GM19455 (cell line): ENCODE measurements at regions not wholly inside any gene's neighbourhood (a gene's known extent, or its start where the extent isn't known, plus 50 kb on each side); places are given as distances from the start of the nearest gene placed in this dataset.

Source experiments
- ATAC-seq: cut with Tn5 transposase; IDR thresholded peaks from one replicate; pipeline ENCODE4 v1.9.1; 2021; ENCODE audit not compliant: unreplicated experiment

DNA sequence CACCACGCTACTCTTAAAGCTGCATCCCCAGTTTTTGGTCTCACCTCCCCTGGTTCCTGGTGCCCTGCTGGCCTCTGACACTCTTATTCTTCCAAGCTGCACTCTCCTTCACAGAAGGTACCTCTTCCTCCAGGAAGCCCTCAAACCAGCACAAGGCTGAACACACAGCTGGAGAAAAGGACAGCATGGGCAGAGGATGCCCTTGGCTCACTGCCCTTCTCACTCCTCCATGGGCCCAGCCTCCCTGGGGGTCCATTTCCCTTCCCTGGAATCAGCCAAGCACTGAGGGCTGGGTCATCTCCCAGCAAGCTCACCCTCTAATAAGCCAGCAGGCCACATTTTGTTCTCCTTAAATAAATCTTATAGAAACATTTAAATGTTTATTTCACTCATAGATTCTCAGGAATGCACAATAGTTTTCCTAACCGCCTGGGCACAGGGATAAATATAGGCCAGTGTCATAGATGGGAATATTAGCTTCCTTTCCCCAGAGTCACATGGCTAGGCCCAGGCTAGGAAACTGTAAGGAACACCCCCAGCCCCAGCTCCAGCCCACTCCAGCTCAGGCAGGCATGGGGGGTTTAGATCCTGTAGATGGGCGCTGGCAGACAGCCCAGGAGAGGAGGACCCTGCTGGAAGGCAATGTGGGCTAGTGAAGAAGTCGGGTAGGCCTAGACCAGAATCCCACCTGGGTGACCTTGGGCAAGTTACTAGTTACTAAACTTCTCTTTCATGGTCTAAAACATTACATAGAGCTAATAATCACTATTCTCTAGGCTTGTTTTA, 51.5 kb downstream of the IRAG1 start:
- no peak for ATAC-seq

DNA sequence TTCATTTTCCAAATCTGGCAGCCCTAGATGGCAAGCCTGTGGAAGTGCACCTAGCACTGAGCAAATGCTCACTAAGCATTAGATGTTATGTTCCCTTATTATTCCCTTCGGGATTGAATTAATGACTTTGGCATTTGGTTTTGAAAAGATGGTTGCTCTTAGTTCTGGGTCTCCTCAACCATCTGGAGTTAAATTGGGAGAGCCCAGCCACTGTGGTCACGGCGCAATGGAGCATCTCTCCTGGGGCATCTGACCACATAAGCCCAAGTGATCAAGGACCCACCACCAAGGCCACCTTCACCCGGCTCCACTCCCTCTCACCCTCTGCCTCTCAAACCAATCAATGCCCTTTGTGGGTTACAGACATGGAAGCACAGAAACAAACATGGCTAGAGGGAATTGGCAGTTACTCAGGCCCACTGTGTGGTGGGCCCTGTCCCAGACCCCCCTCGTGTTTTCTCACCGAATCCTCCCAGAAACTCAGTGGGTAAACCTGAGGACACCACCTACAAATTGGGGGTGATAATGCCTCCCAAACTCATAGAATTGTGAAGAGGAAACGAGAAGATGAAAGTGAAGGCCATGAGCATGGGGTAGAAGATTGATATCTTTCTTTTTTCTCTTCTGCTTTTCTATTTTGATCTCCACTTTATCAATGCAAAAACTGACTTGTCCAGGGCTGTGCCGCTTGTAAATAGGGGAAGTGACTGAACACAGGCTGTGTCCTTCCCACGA, 52.2 kb downstream of the IRAG1 start:
- ATAC-seq = peak; percentile 93

DNA sequence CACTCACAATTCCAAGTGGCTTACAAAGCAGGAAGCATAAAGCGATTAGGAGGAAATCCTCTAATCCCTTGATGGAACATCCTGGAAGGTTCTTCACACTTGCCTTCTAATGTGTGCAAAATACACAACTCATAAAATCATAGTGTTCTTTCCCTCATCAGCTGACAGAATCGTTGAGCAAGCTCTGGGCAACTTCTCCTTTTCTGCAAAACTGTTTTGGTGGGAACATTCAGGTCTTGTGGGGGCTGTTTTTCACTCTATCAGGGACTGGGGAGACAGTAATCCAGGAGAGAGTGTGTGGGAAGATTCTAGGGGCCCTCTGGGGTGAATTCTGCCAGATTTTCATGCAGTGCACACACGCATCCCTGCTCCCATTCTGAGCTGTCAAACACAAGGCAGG, 53.2 kb downstream of the IRAG1 start:
- no peak for ATAC-seq

DNA sequence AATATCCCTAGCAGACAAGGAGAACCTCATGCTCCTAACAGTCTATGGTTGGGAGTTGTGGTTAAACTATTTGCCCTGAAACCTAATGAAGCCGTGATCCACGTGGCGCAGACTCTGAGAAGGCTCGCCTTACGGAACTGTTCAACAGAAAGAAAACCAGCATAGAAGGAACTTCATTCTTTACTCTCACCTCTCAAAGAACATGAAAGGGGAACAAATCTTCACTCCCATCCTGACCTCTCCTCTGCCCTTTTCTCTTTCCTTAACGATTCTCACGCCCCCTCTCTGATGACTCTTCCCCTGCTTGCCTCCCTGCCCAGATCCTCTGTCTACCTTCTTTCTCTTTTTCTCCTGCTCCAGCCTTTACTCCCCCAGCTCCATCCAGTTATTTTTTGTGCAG, 54.2 kb downstream of the IRAG1 start:
- ATAC-seq = no peak

DNA sequence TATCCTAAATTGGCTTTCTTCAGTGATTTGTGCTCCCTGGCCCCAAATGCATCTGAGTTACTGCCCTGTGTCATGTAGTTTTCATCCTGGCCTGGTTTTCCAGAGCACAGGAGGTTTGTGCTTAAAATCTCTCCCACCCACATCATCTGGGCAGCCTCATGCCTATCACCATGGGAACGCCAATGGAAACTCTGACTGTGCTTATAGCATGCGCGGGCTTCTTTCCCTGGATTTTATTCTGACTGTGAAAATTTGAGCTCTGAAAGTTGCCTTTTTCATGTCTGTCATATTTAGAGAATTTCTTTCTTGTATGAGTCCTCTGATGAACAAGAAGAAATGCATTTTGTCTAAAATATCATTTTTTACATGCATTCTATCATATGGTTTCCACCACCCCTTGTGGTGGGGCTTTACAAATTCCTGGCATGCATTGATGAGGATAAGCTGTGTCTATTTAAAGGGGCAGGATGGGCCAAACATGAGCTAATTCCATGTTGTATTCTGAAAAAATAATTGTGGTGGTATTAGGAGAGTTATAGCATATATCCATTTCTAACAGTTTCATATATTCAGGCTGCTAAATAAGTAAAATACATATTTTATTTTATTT, 55.1 kb downstream of the IRAG1 start:
- ATAC-seq = no peak

DNA sequence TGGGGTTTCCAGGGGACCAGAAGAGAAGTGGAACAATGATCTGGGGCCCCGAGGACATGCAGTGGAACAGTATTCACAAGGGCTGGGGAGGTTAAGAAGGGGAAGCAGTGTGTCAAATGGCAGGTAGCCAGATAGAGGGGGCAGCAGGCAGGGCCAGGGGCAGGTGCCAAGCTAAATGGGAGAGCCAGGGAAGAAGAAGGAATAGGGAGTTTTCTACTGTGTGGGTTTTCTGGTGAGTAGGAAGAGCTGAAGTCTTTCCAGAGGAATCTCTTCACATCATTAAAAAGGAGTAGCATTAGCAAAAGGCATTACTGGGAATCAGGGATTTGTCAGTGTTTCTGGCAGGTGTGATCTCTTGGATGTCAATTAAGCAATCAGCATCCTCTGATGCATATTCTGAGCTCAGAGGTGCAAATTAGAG, 55.8 kb downstream of the IRAG1 start:
- no peak for ATAC-seq

DNA sequence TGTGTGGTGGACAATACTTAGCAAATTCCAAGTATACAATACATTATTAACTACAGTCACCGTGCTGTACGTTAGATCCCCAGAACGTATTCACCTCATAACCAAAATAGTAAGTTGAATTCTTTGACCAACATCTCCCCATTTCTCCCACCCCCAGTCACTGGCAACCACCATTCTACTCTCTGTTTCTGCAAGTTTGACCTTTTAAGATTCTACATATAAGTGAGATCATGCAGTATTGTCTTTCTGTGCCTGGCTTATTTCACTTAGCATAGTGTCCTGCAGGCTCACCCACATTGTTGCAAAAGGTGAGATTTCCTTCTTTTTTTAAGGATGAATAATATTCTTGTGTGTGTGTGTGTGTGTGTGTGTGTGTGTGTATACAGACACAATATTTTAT, 59.1 kb downstream of the IRAG1 start:
- no peak for ATAC-seq

DNA sequence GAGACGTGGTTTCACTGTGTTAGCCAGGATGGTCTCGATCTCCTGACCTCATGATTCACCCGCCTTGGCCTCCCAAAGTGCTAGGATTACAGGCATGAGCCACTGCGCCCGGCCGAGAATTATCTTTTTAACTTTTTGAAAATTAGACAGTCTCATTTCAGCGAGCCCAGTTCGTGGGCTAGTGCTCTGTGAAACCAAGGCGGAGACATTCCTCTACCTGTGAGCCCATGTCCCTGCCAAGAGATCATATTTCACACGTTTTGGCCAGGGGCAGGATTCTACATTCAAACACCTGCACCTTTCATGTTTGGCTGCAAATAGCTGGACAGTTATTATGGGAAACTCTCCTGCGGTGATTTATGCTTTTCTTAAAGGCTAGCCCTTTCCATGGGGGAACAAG, 60.3 kb downstream of the IRAG1 start:
- ATAC-seq = no peak

DNA sequence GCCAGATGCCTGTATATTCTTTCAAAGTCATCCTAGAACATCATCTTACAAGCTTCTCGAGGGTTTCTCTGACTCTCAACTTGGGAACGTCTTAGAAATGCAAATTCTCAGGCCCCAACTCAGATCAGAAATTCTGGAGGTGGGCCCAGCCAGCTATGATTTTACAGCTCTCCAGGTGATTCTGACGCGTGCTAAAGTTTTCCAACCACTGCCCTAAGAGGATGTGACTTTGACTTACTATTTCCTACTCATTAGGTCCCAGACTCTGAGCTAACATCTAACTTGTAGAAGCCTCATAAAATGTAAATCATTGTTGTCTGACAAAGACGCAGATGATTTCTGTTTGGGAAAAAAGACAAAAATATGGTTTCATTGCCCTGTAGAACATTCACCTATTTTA, 61.1 kb downstream of the IRAG1 start:
- ATAC-seq = no peak

DNA sequence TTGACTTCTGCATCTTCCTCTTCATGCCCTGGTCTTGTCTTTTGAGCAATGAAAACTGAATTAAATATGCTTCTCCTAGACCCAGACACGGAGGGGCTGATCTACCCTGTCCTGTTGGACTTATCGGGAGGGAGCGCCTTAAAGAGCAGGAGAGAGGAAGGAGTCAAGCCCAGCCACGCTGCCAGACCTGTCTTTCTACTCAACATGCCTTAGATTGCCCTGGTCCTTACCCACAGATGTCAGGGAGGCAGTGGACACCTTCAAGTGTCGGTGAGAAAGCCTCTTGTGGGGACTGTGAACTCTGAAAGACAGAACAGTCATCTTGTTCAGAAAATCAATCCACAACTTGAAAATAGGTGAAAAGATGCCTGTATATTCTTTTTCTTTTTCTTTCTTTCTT, 61.8 kb downstream of the IRAG1 start:
- ATAC-seq = no peak

DNA sequence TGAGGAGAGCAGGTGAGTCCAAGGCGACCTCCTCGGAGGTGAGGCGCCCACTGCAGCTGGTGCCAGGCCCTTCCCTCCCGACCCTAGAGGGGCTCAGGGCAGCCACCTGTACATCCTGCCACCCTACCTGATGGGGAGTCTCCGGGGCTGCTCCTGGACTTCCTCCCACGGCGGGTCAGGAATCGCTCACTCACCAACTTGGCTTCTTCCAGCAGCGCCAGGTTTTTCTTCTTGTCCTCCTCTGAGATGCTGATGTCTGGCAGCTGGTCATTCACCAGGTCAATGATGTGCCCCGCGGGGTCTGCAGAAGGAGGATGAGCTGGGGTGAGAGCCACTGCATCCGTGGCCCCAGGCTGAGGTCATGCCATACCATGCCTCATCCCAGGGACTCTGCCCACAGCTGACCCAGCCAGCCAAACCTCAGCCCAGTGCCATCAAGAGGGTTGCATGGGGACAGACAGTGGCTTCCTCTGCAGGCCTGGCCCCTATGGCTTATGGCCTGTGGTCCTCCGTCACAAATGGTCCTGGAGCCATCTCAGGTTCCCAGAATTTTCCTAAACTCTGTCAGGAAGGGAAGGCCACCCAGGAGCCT, 61.0 kb upstream of the LYVE1 start:
- no peak for ATAC-seq

DNA sequence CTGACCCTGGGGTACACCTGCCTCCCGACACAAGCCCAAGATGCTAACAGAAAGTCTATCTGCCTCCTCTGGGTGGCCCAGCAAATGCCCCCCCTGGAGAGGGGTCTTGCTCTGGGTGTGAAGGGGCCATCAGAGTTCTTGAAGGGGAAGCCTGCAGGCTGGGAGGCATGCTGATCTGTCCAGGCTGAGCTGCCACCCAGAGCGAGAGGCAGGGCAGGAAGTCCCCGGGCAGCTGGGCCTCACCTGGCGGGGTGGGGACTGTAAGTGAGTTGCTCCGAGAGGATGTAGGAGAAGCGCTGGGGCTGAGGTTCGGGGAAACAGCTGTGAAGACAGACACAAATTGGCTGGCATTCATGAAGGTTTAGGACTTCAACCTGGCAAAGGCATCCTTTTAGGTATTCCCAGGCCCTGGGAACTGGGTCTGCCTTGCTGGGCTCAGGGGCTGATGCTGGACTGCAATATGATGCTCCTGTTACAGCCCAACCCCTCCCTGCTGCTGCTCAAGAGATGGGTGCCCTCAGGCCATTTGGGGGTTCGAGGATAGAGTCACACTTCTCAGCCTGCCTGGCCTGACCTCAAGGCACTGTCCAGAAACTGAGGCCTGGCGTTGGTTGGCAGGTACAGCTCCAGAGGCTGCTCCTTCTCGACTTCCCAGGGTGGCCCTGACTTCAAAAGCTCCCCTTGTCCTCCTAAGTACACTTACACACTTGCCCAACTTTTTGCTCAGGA, 60.2 kb upstream of the LYVE1 start:
- no peak for ATAC-seq

DNA sequence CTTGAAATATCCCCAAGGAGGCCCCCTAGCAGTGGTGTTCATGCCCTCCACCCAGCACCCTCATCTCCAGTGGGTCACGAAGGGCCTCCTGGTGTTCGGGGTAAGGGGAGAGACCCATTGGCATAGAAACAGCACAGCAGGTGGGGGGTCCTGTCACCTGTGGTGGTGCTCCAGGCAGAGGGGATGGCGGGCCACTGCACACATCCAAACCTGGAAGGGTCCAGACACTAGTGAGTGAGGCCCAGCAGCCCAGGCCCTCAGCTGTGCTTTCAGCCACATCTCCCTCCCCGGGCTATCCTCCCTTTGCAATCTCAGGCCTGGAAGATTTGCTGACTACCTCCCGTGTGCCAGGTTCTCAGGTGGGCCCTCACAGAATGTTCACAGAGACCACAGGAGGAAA, 59.4 kb upstream of the LYVE1 start:
- no peak for ATAC-seq

DNA sequence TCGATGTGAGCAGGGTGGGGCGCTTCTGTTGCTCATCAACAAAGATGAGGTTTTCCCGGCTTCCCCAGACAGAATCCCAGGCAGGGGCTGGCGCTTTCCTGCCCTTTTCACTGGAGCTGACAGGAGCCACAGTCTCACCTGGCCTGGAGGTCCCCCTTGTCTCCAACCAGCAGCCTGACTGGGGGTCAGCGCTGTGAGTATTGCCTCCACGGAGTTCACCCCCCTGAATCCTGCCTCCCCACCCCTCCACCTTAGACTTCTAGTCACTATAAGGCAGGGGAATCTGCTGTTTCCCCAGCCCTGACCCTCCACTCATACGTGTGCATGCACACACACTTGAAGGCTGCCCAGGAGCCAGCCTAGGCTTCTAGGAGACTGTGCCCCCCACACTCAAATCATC, 58.8 kb upstream of the LYVE1 start:
- ATAC-seq = no peak

DNA sequence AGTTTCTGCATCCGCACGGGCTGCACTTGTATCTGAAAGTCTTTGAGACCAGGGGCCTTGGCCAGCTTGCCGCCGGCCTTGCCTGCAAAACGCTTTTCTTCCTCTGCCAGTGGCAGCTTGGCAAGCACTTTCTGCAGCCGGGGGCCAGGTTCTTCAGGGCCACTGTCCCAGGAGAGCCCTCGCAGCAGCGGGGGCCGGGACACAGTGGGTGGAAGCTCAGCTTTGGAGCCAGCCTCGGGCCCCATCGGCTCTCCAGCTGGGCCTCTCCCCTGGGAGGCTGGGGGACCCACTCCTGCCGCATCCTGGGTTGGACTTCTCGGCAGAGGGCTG, 57.5 kb upstream of the LYVE1 start:
- no peak for ATAC-seq

DNA sequence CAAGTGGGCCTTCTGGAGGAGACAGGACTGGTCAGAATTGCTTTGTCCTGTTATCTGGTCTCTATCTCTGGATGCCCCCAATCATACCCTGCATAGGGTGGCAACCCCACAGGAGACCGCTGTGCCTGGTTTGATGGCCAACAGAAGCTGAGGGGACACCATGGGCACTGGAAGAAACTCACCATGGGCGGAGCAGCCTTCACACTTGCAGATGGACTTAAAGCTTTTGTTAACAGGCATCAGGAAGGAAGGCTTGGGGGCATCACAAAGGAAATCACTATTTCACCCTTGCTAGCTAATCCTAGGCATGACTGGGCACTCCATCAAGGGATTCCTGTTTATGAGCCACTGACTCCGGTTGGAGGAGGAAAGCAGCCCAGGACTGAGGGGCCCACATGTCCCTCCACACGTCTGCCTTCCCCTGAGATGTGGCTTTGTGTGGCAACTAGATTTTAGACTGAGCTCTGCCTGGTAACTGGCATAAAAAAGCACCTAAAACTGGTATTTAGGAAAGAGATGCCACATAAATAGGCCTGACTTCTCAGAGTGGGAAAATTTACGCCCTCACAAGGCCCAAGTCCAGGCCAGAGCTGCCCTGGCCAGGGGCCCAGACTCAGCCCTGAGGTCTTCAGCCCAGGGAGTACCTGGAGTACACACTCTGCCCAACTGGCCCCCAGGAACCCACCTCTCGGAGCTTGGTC, 57.0 kb upstream of the LYVE1 start:
- ATAC-seq = no peak

DNA sequence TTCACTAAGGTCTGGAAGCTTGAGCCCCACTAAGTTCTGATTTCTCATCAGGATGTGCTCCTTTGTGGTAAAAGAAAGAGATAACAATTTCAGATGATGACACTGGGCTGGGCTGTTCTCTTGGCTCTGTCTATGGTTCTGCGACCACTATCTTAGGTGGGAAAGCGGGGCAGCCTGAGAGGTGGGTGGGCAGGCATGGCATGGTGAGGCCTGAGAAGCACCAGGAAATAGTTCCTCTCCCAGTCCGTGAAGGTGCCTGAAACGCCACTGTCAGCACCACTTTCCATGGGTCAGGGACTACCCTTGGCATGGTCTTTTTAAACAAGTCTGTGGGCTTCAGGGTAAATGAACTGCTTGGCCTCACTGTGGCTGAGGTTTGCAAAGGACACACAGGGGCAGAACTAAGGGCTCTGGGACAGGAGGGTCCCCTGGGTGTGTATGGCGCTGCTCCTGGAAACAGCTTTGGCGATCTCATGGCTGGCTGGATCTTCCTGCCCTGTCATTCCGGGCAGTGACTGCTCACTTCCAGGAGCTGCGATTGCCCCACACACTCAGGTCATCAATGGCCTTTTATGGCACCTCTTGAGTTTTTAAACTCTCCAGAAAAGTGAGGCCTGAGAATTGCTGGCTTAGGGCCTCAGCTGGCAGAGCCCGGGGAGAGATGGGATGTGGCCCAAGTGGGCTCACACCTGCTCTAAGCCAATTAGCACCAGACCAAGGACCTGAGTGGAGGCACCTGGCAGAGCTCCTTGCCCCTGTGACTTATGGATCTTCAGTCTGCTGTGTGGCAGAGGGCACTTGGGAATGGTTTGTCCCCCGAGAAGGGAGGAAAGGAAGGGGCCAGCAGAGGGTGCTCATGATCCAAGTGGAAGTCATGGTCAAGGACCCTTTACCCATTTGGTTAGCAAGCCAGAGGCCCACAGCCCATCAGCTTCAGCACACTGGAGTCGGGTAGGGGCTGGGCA, 55.6 kb upstream of the LYVE1 start:
- ATAC-seq = no peak

DNA sequence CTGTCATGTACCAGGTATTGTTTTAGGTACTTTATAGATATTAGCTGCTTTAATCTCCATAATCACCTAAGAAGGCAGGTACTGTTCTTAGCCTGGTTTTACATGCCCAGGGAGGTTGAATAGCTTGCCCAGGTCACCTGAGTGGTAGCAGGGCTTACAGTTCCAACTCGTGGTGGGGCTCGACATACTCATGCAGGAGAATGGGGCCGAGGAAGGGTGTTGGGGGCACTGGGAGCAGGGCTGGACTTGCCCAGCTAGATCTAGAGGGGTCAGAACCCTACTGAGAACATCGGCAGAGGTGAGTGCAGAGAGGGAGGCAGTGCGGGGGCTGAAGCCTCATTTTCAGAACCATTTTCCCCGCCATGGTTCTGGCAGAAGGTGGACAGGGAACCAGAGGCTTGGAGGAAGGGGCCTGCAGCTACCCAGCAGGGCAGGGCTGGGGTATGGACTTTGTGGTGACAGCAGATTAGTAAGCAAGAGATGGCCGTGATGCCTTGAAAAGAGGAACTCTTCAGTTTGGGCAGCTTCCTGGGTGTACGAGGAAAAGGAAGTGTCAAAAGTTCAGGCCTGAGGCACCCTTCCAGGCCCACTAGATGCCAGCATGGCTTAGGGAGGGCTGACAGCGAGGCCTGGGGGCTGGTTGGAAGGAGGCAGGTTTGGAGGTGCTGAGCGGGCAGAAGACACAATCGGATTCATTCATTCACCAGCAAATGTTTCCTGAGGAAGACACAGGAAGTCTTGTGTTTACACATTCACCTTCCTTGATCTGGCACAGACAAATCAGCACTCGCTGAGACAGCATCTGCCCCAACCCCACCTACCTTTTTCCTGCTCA, 54.7 kb upstream of the LYVE1 start:
- no peak for ATAC-seq

DNA sequence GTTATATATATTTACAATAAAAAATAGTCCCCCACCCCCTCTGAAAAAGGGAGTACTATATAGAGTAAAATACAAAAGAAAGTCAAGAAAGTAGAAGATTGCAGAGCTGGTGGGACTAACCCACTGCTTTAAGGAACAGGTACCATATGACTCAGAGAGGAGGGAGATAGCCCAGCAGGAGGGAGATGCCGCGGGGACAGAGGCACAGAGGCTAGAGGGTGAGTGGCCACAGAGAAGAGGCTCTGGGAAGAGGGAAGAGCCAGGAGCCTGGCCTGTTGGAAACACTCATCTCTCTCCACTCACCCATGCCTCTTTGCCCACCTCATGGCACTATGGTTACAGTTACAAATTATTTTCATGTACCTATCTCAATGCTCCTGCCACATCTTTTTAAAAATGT, 53.6 kb upstream of the LYVE1 start:
- no peak for ATAC-seq
